ENCODE measurements at regions not wholly inside any gene's neighbourhood (a gene's known extent, or its start where the extent isn't known, plus 50 kb on each side); places are given as distances from the start of the nearest gene placed in this dataset.

- no peak for TF ChIP-seq TEAD1 (CRISPR knock-in tag; IDR thresholded peaks at IDR 0.05)
- TF ChIP-seq TEAD4 (CRISPR knock-in tag; IDR thresholded peaks at IDR 0.05), result no peak
- TF ChIP-seq ZBTB21 (CRISPR knock-in tag; IDR thresholded peaks at IDR 0.05; ENCODE audit: borderline replicate concordance), result no peak
- no peak for TF ChIP-seq SOX15 (CRISPR knock-in tag; IDR thresholded peaks at IDR 0.05)
- TF ChIP-seq, protein P1, sequence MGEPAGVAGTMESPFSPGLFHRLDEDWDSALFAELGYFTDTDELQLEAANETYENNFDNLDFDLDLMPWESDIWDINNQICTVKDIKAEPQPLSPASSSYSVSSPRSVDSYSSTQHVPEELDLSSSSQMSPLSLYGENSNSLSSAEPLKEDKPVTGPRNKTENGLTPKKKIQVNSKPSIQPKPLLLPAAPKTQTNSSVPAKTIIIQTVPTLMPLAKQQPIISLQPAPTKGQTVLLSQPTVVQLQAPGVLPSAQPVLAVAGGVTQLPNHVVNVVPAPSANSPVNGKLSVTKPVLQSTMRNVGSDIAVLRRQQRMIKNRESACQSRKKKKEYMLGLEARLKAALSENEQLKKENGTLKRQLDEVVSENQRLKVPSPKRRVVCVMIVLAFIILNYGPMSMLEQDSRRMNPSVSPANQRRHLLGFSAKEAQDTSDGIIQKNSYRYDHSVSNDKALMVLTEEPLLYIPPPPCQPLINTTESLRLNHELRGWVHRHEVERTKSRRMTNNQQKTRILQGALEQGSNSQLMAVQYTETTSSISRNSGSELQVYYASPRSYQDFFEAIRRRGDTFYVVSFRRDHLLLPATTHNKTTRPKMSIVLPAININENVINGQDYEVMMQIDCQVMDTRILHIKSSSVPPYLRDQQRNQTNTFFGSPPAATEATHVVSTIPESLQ (CRISPR knock-in tag; IDR thresholded peaks at IDR 0.05), result no peak
- TF ChIP-seq CDX4 (CRISPR knock-in tag; IDR thresholded peaks at IDR 0.05; ENCODE audit: borderline replicate concordance), result no peak
- no peak for TF ChIP-seq FOXK1 (CRISPR knock-in tag; IDR thresholded peaks at IDR 0.05)
- TF ChIP-seq ETV6 (CRISPR knock-in tag; IDR thresholded peaks at IDR 0.05), result no peak
- no peak for TF ChIP-seq SP1 (CRISPR knock-in tag; conservative IDR thresholded peaks at IDR 0.05)
Measured at GRCh38 chr10:107415446-107415845, 250.9 kb upstream of the SORCS1 start (continued).

- ATAC-seq (no peak), DNase-seq (ENCODE audit: low spot score) (no peak)
- H3K27me3 Mint-ChIP-seq (ENCODE audit: low read depth), result no peaks in the 10 kb centered on the region
- TF ChIP-seq ZBTB43 (CRISPR knock-in tag; IDR thresholded peaks at IDR 0.05), result no peak
- no peak for TF ChIP-seq ZNF317 (CRISPR knock-in tag; IDR thresholded peaks at IDR 0.05; ENCODE audit: borderline replicate concordance, low read depth)
- TF ChIP-seq ZNF263 (CRISPR knock-in tag; IDR thresholded peaks at IDR 0.05; ENCODE audit: low read depth), result no peak
- TF ChIP-seq ZNF121 (CRISPR knock-in tag; IDR thresholded peaks at IDR 0.05), result no peak
- TF ChIP-seq ATF2 (CRISPR knock-in tag; IDR thresholded peaks at IDR 0.05; ENCODE audit: borderline replicate concordance, low read depth), result no peak
- no peak for TF ChIP-seq NR2C2 (CRISPR knock-in tag; IDR thresholded peaks at IDR 0.05)
- no peak for TF ChIP-seq FOXJ3 (CRISPR knock-in tag; IDR thresholded peaks at IDR 0.05; ENCODE audit: borderline replicate concordance)
- TF ChIP-seq, protein P2, sequence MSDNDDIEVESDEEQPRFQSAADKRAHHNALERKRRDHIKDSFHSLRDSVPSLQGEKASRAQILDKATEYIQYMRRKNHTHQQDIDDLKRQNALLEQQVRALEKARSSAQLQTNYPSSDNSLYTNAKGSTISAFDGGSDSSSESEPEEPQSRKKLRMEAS (CRISPR knock-in tag; IDR thresholded peaks at IDR 0.05), result no peak
- no peak for TF ChIP-seq ETV6 (CRISPR knock-in tag; IDR thresholded peaks at IDR 0.05)
- peaks cover 7% of the 10 kb centered on the region for H3K4me1 Mint-ChIP-seq
- CTCF ChIA-PET, result no interaction called here
- no peak overlapping the region for H3K4me3 Mint-ChIP-seq
- no peak overlapping the region for H3K27ac Mint-ChIP-seq
- H3K9me3 Mint-ChIP-seq, result no peaks in the 10 kb centered on the region
- POLR2A ChIA-PET, result no interaction called here
- no peaks in the 10 kb centered on the region for H3K36me3 Mint-ChIP-seq
Measured at GRCh38 chr10:107413971-107414370, 249.5 kb upstream of the SORCS1 start.

DNA sequence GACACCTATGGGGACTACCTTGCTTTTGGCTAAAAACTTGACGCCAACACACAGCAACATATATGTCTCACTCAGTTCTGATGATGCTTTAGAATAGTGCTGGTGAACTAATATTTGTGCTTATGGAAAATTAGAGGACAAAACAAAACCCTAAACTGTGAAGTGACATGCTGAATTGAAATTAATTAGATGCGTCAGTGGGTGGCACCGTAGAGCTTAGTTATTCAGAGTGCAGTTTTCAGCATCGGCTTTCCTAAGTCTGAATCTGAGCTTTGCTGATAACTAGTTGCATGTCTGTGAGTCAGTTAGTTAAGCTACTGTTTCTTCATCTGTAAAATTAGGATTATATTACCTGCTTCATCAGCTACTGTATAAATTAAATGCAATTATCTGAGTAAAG, 245.0 kb upstream of the SORCS1 start:
- TF ChIP-seq RORB (CRISPR knock-in tag; IDR thresholded peaks at IDR 0.05), result no peak
- Mint-ChIP-seq H3K9me3 (no peaks in the 10 kb centered on the region), H3K36me3 (no peaks in the 10 kb centered on the region), H3K4me3 (no peak overlapping the region), H3K4me1 (peaks cover 16% of the 10 kb centered on the region), H3K27me3 (ENCODE audit: low read depth) (no peaks in the 10 kb centered on the region), H3K27ac (no peak overlapping the region)
- ChIA-PET CTCF (interaction anchor here (0.9 to 1.9 kb wide), 5 partner anchors 20 to 795 kb away, joined by 3 to 8 read pairs (median 5); no protein-coding TSS in a partner anchor), POLR2A (no interaction called here)
- DNase-seq (ENCODE audit: low spot score), result peak; percentile 16
- peak; percentile 78 for ATAC-seq

Measured in WTC11 (cell line).